ENCODE measurements at regions not wholly inside any gene's neighbourhood (a gene's known extent, or its start where the extent isn't known, plus 50 kb on each side); places are given as distances from the start of the nearest gene placed in this dataset.

DNA sequence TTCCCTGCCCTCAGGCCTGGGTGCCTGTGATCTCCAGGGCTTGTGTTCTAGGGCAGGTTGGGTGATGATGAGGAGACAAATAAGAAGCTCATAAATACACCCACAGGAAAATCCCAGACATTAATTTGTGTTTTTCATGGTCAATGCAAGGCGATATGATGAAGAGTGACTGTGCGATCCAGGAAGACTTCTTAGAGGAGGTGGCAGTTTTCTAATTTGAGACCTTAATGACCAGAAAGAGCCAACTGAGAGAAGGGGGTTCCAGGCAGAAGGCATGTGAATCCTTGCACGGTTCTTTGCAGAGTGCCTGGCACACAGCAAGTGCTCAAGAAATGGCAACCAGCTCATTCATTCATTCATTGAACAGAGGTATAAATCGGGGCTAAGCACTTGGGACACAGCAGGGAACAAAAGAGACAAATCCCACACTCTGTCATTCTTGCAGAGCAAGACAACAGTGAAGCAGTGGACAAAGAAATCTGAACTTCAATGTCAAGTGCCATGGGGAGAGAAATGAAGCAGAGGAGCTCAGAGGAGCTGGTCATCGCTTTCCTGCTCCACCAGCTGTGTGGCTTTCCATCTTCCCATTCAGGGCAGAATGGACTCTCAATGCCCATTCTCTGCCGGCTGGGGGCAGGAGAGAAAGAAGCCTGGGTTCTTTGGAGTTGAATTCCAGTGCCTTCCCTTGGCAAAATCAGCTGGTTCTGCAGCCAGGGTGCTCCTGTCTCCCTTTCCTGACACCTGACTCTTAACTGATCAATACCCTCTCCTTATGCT is 128.3 kb downstream of the AACS start:
- intact Hi-C loops (cut with DNase I; ENCODE audit: low total_unique reads): no loop called here
- Histone ChIP-seq H3K36me3 (no peaks in the 10 kb centered on the region), H3K4me3 (no peak overlapping the region), H3K27ac (no peak overlapping the region), H3K27me3 (peaks cover 6 to 82% (median 37%) of the 10 kb centered on the region in 3 donors), H3K4me1 (peaks cover 0 to 10% (median under 1%) of the 10 kb centered on the region in 4 donors), H3K9me3 (no peaks in the 10 kb centered on the region)
- TF ChIP-seq, protein P1, sequence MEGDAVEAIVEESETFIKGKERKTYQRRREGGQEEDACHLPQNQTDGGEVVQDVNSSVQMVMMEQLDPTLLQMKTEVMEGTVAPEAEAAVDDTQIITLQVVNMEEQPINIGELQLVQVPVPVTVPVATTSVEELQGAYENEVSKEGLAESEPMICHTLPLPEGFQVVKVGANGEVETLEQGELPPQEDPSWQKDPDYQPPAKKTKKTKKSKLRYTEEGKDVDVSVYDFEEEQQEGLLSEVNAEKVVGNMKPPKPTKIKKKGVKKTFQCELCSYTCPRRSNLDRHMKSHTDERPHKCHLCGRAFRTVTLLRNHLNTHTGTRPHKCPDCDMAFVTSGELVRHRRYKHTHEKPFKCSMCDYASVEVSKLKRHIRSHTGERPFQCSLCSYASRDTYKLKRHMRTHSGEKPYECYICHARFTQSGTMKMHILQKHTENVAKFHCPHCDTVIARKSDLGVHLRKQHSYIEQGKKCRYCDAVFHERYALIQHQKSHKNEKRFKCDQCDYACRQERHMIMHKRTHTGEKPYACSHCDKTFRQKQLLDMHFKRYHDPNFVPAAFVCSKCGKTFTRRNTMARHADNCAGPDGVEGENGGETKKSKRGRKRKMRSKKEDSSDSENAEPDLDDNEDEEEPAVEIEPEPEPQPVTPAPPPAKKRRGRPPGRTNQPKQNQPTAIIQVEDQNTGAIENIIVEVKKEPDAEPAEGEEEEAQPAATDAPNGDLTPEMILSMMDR (IDR thresholded peaks at IDR 0.05): no peak
- no peak for TF ChIP-seq POLR2AphosphoS5 (IDR thresholded peaks at IDR 0.05)
- TF ChIP-seq POLR2A (IDR thresholded peaks at IDR 0.05): no peak
- no peak for TF ChIP-seq EP300 (IDR thresholded peaks at IDR 0.05)
- WGBS, 5 donors: 54 to 73% (median 63%) methylated on average over 6 of the region's 6 CpGs
- DNase-seq: no peak

DNA sequence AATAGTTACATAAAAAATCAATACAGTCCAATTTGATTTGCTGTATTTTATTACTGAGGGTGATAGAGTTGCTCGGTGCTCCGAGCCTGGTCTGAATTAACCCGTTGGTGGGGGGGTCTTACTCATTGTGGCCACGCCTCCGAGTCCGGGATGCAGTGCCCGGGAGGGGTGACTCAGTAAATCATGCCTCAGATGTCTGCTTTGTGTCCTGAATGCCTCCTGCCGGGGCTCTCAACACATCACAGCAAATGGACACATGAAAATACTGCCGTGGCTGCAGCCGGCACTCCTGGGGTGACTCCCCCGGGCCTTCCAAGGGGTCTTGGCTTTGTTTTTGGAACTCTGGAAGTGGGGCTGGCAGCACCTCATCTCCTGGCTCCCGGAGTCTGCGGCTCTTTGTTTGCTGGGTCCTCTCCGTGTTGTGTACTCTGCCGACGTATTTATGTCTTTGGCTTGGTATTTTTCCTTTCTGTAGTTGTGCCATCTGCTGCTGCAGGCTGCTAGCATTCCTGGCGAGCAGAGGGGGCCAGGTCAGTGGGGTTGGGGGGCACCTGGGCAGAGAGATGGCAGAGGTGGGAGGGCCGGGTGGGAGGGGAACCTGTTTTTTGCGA is 129.0 kb downstream of the AACS start:
- intact Hi-C loops (cut with DNase I; ENCODE audit: low total_unique reads): no loop called here
- no peak for TF ChIP-seq POLR2A (IDR thresholded peaks at IDR 0.05)
- H3K36me3 ChIP-seq: no peaks in the 10 kb centered on the region
- 11 to 18% (median 15%) methylated on average over 18 to 19 of the region's 19 CpGs for WGBS, 5 donors
- H3K4me1 ChIP-seq: peaks cover 0 to 8% (median 0%) of the 10 kb centered on the region in 4 donors
- no peak for DNase-seq
- no peak overlapping the region for H3K27ac ChIP-seq
- H3K27me3 ChIP-seq: peaks cover 6 to 82% (median 30%) of the 10 kb centered on the region in 3 donors
- H3K4me3 ChIP-seq: no peak overlapping the region
- H3K9me3 ChIP-seq: no peaks in the 10 kb centered on the region

DNA sequence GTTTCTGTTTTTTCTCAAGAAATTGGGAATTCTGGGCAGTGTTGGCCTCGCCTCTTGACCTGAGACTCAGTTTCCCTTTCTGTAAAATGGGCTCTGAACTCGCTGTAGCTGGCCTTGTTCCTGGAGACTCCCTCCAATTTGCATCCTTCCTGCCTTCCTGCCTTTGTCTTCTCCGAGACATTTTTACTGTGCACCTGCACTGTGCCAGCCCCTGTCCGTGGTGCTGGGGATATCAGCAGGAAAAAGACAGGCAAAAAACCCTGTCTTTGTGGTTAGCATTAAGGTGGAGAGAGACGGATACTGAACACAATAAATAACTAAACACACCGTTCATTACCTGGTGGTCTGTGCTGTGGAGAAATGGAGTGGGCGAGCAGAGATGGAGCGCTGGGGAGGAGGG is 129.8 kb downstream of the AACS start:
- WGBS, 5 donors: 42 to 56% (median 51%) methylated on average over 8 of the region's 8 CpGs
- Histone ChIP-seq H3K27me3 (peaks cover under 1 to 76% (median 23%) of the 10 kb centered on the region in 3 donors), H3K4me3 (no peak overlapping the region), H3K4me1 (peaks cover 0 to 8% (median 0%) of the 10 kb centered on the region in 4 donors), H3K27ac (no peak overlapping the region), H3K36me3 (no peaks in the 10 kb centered on the region), H3K9me3 (no peaks in the 10 kb centered on the region)
- intact Hi-C loops (cut with DNase I; ENCODE audit: low total_unique reads): no loop called here
- TF ChIP-seq POLR2A (IDR thresholded peaks at IDR 0.05) (no peak), POLR2AphosphoS5 (IDR thresholded peaks at IDR 0.05) (no peak), EP300 (IDR thresholded peaks at IDR 0.05) (no peak)
- TF ChIP-seq, protein P1 (IDR thresholded peaks at IDR 0.05): no peak
- no peak for DNase-seq

DNA sequence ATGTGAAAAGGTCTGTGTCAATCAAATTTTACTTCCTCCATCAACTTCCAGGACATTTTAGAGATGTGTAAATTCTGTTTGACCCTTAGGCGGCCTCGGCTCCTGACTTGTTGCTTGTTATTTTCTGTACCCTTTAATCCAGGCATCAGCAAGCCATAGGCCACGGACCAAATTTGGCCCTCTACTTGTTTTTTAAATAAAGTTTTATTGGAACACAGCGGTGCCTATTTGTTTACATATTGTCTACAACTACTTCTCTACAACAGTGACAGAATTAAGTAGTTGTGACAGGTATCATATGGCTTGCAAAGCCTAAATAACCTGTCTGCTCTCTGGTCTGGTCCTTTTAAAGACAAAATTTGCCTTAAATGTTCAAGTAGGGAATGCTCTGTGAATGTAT is 132.1 kb downstream of the AACS start:
- H3K27me3 ChIP-seq: peaks cover 0 to 56% (median 20%) of the 10 kb centered on the region in 3 donors
- TF ChIP-seq POLR2A (IDR thresholded peaks at IDR 0.05): no peak
- TF ChIP-seq POLR2AphosphoS5 (IDR thresholded peaks at IDR 0.05): no peak
- TF ChIP-seq EP300 (IDR thresholded peaks at IDR 0.05): no peak
- TF ChIP-seq, protein P1 (IDR thresholded peaks at IDR 0.05): no peak
- H3K9me3 ChIP-seq: peaks cover 0 to 12% (median 3%) of the 10 kb centered on the region in 4 donors
- DNase-seq: no peak
- no peaks in the 10 kb centered on the region for H3K36me3 ChIP-seq
- H3K4me1 ChIP-seq: peaks cover 0 to 8% (median 0%) of the 10 kb centered on the region in 4 donors
- 84 to 91% (median 89%) methylated on average over 4 of the region's 4 CpGs for WGBS, 5 donors
- intact Hi-C loops (cut with DNase I; ENCODE audit: low total_unique reads): no loop called here
- H3K27ac ChIP-seq: no peak overlapping the region
- no peak overlapping the region for H3K4me3 ChIP-seq

Data from stomach (tissue), 8 donors.